SK-N-SH treated with all-trans-retinoic acid at 6 μM for 48 hours (cell line): ENCODE measurements at regions not wholly inside any gene's neighbourhood (a gene's known extent, or its start where the extent isn't known, plus 50 kb on each side); places are given as distances from the start of the nearest gene placed in this dataset.

ENCODE experiments used
- ARNTL ChIP-seq: fragments of 450-650 bp; formaldehyde crosslinking; IDR thresholded peaks from 2 replicates; pipeline ENCODE4 v1.5.0; 2020; ENCODE audit warnings: low read depth, mild to moderate bottlenecking, moderate library complexity, borderline replicate concordance
- CSRNP3 ChIP-seq: fragments of 250-450 bp; sonication (Bioruptor Pico); IDR thresholded peaks from 2 replicates; pipeline ENCODE4 v1.5.1; 2021; ENCODE audit warnings: mild to moderate bottlenecking, moderate library complexity
- GLIS3 ChIP-seq: fragments of 250-450 bp; sonication (Bioruptor Pico); IDR thresholded peaks from 2 replicates; pipeline ENCODE4 v1.5.0; 2020; ENCODE audit warnings: mild to moderate bottlenecking, moderate library complexity
- ISL1 ChIP-seq: fragments of 250-450 bp; sonication (Bioruptor Pico); IDR thresholded peaks from 2 replicates; pipeline ENCODE4 v2.1.2; 2022; ENCODE audit warnings: mild to moderate bottlenecking, moderate library complexity
- PPARA ChIP-seq: fragments of 250-450 bp; sonication (Bioruptor Pico); IDR thresholded peaks from 2 replicates; pipeline ENCODE4 v1.5.0; 2020; ENCODE audit warnings: mild to moderate bottlenecking, borderline replicate concordance
- RARB ChIP-seq: fragments of 250-450 bp; sonication (Bioruptor Pico); IDR thresholded peaks from 2 replicates; pipeline ENCODE4 v1.8.0; 2021; ENCODE audit warnings: mild to moderate bottlenecking, moderate library complexity
- ZFP3 ChIP-seq: fragments of 250-450 bp; sonication (Bioruptor Pico); IDR thresholded peaks from 2 replicates; pipeline ENCODE4 v1.5.0; 2020; ENCODE audit warnings: mild to moderate bottlenecking, moderate library complexity
- TF ChIP-seq, protein P1 (sequence below): fragments of 250-450 bp; sonication (Bioruptor Pico); IDR thresholded peaks from 2 replicates; pipeline ENCODE4 v1.8.0; 2020; ENCODE audit warnings: mild to moderate bottlenecking, moderate library complexity, borderline replicate concordance

- TF ChIP-seq ARNTL (CRISPR knock-in tag) (no peak), PPARA (CRISPR knock-in tag) (no peak), ISL1 (CRISPR knock-in tag) (no peak), RARB (no peak), ZFP3 (no peak), CSRNP3 (CRISPR knock-in tag) (no peak), GLIS3 (no peak)
- TF ChIP-seq, protein P1, sequence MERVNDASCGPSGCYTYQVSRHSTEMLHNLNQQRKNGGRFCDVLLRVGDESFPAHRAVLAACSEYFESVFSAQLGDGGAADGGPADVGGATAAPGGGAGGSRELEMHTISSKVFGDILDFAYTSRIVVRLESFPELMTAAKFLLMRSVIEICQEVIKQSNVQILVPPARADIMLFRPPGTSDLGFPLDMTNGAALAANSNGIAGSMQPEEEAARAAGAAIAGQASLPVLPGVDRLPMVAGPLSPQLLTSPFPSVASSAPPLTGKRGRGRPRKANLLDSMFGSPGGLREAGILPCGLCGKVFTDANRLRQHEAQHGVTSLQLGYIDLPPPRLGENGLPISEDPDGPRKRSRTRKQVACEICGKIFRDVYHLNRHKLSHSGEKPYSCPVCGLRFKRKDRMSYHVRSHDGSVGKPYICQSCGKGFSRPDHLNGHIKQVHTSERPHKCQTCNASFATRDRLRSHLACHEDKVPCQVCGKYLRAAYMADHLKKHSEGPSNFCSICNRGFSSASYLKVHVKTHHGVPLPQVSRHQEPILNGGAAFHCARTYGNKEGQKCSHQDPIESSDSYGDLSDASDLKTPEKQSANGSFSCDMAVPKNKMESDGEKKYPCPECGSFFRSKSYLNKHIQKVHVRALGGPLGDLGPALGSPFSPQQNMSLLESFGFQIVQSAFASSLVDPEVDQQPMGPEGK = no peak
Observed at GRCh38 chr2:66684289-66684688, 249.4 kb downstream of the MEIS1 start.
